ENCODE measurements at regions not wholly inside any gene's neighbourhood (a gene's known extent, or its start where the extent isn't known, plus 50 kb on each side); places are given as distances from the start of the nearest gene placed in this dataset.
"Not testable (repeated sequence)": the region's sequence is repeated elsewhere in the genome, so short reads cannot be mapped to it uniquely, and the experiment has no call there.

DNA sequence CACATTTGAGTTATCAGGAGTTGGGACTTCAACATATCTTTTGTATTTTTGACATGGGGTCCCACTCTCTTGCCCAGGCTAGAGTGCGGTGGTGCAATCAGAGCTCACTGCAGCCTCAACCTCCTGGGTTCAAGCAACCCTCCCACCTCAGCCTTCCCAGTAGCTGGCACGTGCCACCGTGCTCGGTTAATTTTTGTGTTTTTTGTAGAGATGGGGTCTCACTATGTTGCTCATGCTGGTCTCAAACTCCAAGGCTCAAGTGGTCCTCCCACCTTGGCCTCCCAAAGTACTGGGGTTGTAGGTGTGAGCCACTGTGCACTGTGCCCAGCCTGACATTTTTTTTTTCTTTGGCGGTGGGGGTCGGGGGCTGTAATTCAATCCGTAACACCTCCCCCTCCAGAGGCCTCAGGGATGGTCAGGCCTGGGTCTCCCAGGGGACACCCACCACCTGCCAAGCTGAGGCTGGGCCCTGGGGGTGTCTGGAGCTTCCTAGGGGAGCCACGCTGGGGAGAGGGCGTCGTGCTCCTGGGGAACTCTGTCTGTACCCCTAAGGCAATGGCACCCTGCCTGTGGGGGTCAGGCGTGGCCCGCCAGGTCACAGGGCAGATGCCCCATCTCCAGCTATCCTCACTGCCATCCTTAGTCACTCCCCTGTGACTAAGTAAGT, 102.2 kb downstream of the CRLF3 start:
- not testable (repeated sequence) for TF ChIP-seq CREM (CRISPR knock-in tag; IDR thresholded peaks at IDR 0.05); ZNF512 (CRISPR knock-in tag; IDR thresholded peaks at IDR 0.05; ENCODE audit: borderline replicate concordance); CREB1 (CRISPR knock-in tag; IDR thresholded peaks at IDR 0.05); CTCF (IDR thresholded peaks at IDR 0.05); ETV6 (CRISPR knock-in tag; IDR thresholded peaks at IDR 0.05); KAT7 (CRISPR knock-in tag; IDR thresholded peaks at IDR 0.05; ENCODE audit: borderline replicate concordance); ELF4 (CRISPR knock-in tag; IDR thresholded peaks at IDR 0.05; ENCODE audit: low read depth); JUN (CRISPR knock-in tag; IDR thresholded peaks at IDR 0.05); MYBL2 (CRISPR knock-in tag; IDR thresholded peaks at IDR 0.05)
- TF ChIP-seq, protein P1, sequence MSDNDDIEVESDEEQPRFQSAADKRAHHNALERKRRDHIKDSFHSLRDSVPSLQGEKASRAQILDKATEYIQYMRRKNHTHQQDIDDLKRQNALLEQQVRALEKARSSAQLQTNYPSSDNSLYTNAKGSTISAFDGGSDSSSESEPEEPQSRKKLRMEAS (CRISPR knock-in tag; IDR thresholded peaks at IDR 0.05), result not testable (repeated sequence)
- TF ChIP-seq, protein P2, sequence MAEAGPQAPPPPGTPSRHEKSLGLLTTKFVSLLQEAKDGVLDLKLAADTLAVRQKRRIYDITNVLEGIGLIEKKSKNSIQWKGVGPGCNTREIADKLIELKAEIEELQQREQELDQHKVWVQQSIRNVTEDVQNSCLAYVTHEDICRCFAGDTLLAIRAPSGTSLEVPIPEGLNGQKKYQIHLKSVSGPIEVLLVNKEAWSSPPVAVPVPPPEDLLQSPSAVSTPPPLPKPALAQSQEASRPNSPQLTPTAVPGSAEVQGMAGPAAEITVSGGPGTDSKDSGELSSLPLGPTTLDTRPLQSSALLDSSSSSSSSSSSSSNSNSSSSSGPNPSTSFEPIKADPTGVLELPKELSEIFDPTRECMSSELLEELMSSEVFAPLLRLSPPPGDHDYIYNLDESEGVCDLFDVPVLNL (CRISPR knock-in tag; IDR thresholded peaks at IDR 0.05; ENCODE audit: borderline replicate concordance, low read depth), result not testable (repeated sequence)

Data from WTC11 (cell line).